HG03064 (cell line): ENCODE measurements at regions not wholly inside any gene's neighbourhood (a gene's known extent, or its start where the extent isn't known, plus 50 kb on each side); places are given as distances from the start of the nearest gene placed in this dataset.
A peak's percentile ranks its signal among the peaks of the same experiment; 100 is the strongest.

ENCODE experiments used
- ATAC-seq: cut with Tn5 transposase; IDR thresholded peaks from one replicate; pipeline ENCODE4 v1.9.1; 2021; ENCODE audit warnings: low read depth; ENCODE audit not compliant: unreplicated experiment

GRCh38 chr16:85288341-85288868 lies 176.1 kb upstream of the CIBAR2 start:
- no peak for ATAC-seq

DNA sequence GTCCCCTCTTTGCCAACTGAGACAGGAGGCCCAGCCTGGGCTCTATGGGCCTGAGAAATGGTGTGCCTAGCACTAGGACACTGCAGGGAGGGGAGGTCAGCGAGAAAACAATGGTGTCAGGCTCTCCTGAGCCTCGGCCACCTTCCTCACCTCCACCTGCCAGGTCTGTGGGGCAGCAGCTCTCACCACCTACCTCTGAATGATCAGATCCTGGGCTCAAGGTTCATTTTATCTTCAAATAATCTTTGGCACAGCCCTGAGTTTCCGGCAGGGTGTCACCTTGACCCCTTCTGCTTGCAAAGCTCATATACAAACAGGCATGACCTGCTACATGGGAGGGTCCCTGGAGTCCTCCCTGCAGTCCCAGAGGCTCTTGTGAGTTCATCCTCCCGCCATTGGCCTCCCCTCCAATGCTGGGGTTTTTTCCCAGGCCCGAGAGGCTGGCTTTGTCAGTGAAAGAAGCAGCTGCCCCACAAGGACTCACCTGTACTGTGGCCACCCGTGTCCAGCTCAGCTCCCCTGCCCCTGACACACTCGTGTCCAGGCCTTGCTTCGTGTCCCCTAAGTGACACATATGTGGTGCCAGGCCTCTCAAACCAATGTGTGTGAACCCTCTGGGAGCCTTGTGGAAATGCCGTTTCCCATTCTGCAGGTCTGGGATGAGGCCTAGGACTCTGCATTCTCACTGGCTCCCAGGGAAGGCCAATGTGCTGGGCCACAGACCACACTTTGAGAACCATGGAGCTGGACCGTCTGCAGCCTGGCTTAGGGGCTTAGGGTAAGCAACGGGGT lies 176.8 kb upstream of the CIBAR2 start:
- ATAC-seq: no peak

DNA sequence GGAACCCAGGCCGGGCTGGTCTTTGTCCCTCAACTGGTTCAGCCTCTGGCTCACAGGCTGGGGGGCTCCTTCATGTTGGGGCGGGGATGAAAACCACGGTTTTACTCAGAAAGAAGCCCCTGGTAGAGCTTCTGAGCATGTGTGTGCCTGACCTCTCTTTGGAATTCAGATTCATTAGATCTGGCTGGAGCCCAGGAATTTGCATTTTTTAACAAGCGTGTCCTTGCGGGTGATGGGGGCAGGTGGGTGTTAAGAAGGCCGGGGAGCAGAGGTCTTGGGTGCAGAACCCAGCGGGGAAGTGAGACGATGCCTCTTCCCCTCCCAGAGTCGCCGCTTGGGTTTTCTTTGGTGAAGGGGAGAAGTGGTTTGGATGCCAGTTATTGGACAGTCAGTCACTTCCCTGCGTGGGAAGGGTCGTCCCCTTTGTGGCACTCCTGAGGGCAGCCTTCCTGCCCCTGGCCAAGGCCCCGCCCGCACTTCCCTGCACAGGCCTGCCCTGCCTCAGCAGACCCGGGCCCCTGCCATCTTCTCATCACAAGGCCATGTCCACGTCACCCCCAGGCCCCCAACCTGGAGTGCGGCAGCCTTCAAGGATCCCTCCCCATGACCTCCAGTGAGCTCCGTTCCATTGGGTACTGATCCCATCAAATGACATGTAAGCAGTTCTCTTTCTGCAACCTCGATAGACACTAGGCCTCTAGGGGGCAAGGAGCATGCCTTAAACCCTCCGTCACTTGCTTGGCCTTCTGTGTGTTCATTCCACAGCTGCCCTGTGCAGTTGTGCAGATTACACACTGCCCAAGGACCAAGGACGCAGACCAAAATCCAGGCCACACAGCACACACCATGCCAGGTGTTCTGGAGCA lies 177.7 kb upstream of the CIBAR2 start:
- no peak for ATAC-seq

- no peak for ATAC-seq
Measured at GRCh38 chr16:85290626-85291301, 178.5 kb upstream of the CIBAR2 start.

GRCh38 chr16:85291302-85292148 lies 179.3 kb upstream of the CIBAR2 start:
- ATAC-seq: no peak

DNA sequence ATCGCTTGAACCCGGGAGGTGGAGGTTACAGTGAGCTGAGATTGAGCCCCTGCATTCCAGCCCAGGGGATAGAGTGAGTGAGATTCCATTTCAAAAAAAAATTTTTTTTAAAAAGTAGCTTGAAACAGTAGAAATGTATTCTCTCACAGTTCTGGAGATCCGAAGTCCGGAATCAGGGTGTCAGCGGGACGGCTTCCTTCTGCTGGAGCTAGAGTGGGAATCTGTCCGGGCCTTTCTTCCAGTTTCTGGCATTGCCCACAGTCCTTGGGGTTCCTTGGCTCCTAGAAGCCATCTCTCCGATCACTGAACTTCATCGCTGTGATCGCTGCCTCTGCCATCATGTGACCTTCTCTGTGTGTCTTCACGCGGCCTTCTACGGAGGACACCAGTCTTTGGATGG lies 181.2 kb upstream of the CIBAR2 start:
- no peak for ATAC-seq

DNA sequence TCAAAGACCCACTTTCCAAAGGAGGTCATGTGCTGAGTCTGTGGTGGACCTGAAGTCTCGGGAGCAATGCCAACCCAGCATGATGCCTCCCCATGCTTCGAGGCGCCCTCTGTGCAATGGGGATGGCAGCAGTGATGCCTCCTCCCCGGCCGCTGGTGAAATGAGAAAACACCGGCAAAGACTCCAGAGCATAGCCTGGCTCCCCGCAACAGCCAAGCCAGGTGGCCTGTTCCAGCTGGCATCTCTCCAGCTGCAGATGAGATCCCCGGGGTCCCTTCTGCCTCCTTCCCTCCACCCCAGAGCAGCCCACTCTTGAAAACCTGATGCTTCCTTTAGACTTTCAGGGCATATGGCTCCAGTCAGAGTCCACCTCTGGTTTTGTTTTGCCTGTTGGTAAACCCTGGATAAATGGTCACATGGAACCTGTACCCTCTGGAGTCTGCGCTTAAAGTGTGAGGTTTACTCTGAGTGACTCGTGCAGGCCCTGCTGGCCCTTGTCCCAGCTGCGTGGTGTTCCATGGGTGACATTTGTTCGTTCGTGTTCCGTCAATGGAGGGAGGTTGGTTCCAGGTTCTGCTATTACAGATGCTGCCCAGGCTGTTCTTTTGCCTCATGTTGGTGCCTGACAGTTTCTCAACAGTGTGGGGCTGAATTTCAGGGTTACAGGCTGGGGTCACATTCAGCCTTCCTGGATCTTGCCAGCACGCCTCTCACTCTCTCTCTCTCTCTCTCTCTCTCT lies 181.8 kb upstream of the CIBAR2 start:
- no peak for ATAC-seq

GRCh38 chr16:85294810-85295508 lies 182.7 kb upstream of the CIBAR2 start:
- ATAC-seq: no peak

- ATAC-seq: peak; percentile 59
Measured at GRCh38 chr16:85296859-85297660, 184.8 kb upstream of the CIBAR2 start.

GRCh38 chr16:85297881-85298280 lies 185.6 kb upstream of the CIBAR2 start:
- ATAC-seq: no peak

GRCh38 chr16:85300406-85300968 lies 188.2 kb upstream of the CIBAR2 start:
- no peak for ATAC-seq

GRCh38 chr16:85301231-85301630 lies 189.0 kb upstream of the CIBAR2 start:
- no peak for ATAC-seq

DNA sequence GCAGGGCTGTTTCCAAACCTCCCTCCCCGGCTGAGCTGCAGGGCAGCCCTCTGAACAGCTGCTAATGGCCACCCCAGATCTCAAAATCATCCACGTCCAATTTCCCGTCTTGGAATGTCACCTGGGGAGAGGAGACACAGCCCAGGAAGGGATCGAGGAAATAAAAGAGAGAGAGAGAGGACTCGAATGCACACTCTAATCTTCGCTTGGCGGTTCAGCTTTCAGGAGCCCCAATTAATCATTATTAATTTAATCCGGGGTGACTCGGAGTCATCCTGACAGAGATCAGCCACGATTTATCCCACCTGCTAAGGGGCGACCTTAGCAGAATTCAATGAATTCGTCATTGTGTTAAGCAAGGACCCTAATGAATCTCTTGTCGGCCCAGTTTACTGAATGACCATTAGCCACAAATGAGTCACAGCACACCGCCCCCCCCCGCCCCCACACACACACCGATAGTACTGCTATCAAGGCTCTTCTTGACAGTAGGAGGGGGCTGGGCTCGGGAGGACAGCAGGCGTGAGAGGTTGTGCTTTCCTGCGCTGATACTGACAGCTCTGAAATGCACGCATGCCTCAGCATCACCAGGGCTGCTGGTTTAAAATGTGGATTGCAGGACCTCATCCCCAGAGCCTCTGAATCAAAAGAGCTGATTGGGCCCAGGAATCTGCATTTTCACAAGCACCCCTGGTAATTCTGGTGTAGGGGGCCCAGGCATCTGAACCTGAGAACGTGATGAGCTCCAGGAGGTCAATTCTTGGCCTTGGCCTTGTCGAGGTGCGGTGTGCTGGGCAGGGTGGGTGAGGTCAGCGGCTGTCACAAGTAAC lies 190.0 kb upstream of the CIBAR2 start:
- no peak for ATAC-seq

DNA sequence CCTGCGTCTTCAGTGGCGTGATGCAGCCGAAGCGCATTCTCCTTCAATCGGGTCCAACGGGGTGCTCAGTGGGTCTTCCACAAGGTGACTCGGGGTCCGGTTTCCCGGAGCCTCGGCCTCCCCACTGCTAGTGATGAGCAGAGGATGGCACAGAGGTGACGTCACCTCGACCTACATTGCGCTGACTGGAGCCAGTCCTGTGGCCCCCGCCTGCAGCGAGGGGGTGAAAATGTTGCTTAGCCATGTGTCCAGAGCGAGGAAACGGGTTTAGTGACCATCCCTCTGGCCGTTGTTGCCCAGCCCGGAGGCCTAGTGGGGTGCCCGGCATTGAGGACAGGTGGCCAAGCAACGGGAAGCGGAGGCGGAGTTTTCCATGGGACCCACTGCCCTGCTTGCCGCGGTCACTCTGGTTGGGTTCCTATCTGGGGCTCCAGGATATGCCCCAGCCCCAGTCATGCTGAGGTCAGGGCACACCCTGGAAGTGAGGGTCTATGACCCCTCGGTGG lies 190.6 kb upstream of the CIBAR2 start:
- no peak for ATAC-seq

DNA sequence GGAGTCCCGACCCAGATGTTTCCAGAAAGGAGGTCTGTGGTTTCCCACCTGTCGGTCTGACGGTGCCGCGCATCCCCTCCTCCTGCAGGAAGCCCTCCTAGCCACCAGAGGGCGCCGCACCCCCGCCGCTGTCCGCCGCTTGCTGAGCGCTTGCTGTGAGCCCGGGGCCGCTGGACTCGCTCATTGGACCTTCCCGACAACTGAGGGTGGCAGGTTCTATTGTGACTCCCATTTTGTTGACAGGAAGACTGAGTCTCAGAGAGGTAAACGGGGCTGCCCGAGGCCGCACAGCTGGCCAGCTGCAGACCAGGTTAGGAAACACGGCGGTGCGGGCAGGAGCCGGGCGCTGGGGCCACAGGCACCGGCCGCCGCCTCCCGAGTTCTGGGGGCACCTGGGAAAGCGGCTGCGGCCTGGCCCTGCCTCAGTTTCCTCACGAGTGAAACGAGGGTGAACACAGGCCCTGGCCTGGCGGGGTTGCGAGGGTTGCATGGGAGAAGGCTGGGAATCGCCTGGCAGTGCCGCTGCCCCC lies 191.1 kb upstream of the CIBAR2 start:
- no peak for ATAC-seq

GRCh38 chr16:85304337-85304736 lies 192.1 kb upstream of the CIBAR2 start:
- ATAC-seq: no peak
